ENCODE measurements at regions not wholly inside any gene's neighbourhood (a gene's known extent, or its start where the extent isn't known, plus 50 kb on each side); places are given as distances from the start of the nearest gene placed in this dataset.
"Not testable (repeated sequence)": the region's sequence is repeated elsewhere in the genome, so short reads cannot be mapped to it uniquely, and the experiment has no call there.

DNA sequence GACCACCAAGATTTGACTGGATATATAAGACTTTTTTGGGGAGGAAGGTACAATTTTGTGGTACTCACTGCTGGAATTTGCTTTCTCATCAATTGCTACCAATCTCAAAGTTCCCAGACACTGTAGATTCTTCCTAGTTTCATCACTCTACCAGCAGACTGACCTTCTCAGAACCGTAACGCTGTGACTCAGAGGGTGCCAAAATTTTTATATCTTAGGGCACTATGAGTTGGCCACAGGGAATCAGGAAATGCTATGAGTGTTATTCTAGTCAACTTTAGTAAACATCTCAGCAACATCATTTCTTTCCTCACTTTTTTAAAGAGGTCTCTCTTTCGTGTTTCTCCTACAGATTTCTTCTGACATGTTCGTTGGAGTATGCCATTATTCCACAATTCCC is 499.0 kb downstream of the TMX3 start:
- DNase-seq: no peak

- no peak for DNase-seq
Measured at GRCh38 chr18:68186039-68186438, 528.9 kb downstream of the TMX3 start.

GRCh38 chr18:68181956-68182355 is 533.0 kb downstream of the TMX3 start:
- no peak for DNase-seq

DNA sequence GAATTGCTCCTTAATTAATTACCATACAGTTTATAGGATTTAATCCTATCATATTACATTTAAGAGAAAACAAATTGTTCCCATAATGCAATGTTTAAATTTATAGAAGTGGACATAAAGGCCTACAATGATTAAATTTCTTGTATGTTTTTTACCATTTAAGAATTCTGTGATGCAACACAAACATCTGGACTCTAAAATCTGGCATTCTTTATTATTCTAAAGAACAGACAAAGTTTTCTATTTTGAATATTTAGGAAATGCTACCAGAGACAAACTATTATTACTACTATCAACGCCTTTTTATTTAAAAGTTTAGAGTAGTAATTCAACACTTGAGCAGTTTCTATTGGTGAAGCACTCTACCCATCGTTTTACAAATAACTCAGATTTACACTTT is 535.1 kb downstream of the TMX3 start:
- DNase-seq: no peak

DNA sequence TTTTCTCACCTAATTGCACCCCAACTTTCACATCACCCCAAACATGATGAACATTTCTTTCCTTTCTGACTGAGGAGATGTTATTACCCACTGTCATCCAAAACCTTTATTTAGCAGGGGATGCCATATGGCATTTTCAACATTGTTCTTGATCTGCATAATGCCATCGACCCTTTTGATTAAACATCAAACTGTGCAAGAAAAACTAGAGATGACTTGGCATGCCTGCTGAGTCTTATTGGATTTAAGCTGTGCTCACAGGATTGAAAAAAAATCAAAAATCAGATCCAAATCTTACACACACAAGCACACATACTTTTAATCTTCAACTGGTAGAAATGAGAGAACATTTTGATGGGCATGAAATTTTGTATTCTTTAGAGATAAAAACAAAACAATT is 536.0 kb downstream of the TMX3 start:
- DNase-seq: no peak

DNA sequence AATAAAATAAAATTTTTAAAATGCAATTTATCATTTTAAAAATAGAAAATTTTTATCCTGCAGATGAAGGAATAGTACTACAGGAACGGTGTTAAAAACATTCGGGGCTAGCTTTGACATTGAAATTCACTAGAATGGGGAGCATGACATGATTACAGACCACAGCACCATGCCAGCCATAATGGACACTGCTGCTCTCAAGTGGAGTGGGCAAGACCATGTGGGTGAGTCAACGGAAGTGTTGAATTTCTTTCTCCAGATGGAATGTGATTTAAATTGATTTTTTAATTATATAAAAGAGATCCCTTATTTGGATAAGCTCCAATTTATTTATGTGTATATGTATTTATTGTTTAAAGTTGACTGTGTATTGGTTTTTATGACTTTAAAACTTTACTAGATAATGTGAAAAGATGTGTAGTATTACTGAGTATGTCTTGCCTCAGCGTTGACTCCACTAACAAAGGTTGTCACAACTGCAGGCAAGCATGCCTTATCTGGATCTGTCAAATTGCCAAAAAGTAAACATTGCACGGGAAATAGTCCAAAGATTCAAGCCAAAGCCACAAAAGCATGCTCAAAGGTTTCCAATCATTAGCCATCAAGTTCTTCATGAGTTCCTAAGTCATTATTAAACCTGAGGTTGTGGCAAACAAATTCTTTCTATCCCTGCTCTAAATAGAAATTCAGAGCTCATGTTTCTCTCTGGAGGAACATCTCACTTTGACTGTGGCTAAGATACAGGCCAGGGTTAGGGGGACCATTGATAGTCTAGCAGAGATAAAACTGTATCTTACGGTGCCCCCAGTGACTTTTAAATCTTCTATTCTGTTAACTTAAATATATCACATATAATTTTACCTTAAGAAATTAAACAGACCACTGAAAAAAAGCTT is 536.9 kb downstream of the TMX3 start:
- no peak for DNase-seq

DNA sequence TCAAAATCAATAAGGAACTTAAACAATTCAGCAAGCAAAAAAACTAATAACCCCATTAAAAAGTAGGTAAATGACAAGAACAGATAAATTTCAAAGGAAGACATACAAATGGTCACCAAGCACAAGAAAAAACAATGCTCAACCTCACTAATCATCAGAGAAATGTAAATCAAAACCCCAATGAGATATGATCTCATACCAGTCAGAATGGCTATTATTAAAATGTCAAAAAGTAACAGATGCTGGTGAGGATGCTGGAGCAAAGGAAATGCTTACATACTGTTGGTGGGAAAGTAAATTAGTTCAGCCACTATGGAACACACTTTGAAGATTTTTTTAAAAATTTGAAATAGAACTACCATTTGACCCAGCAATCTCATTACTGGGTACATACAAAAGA is 538.0 kb downstream of the TMX3 start:
- no peak for DNase-seq

DNA sequence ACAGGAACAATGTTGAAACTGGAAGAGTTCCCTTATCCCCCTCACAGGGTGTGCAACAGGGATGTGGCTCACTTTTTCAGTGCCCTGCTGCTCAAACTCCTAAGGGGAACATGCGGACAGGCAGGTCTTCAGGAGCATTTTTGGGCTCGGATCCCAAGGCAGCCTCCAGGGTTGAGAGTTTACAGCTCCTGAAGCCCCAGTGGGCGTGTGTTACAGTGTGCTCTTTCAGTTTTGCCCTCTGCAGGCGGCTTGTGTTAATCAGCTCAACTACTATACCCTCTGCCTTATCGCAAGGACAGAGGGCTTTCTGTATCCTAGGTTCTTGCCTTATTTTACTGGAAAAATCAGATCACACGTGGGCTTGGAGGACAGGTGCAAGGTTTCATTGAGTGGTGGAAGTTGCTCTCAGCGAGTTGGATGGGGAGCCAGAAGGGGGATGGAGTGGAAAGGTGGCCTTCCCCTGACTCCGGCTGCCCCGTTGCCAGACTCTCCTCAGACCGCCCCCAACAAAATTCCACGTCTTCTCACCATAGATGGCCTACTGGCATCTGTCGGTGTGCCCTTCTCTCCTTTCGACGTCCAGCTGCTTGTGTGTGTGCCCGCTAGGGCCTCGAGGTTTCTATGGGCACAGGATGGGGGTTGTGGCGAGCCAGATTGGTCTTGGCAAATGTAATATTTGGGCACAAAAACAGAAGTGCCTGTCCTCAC is 541.9 kb downstream of the TMX3 start:
- DNase-seq: no peak

DNA sequence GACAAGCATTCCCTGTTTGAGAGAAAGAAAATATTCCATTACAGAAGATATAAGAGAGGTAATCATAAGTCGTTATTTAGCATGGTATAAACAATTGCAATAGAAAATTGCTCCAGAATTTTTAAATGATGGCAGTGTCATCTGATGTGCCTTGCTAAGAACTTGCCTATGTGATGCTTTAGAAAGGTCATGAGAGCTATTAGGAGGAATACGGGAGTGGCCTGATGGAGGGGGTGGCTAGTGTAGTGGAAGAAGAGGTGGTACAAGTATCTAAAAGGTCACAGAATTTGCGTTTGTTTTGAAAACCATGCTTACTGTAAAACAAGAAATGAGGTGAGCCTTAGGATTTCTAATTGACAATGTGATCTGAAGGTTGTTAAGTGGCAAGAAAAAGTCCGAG is 550.0 kb downstream of the TMX3 start:
- DNase-seq: no peak

DNA sequence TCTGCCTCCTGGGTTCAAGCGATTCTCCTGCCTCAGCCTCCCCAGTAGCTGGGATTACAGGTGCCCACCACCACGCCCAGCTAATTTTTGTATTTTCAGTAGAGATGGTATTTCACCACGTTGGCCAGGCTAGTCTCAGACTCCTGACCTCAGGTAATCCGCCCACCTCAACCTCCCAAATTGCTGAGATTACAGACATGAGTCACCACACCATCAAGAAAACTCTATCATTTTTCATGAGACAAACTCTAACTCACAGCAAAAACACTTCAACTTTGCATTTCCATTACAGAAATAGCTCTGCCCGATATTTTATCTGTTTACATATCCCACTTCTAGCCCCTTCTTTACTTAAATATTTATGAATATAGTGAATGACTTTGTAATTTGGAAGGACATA is 561.1 kb downstream of the TMX3 start:
- DNase-seq: not testable (repeated sequence)

DNA sequence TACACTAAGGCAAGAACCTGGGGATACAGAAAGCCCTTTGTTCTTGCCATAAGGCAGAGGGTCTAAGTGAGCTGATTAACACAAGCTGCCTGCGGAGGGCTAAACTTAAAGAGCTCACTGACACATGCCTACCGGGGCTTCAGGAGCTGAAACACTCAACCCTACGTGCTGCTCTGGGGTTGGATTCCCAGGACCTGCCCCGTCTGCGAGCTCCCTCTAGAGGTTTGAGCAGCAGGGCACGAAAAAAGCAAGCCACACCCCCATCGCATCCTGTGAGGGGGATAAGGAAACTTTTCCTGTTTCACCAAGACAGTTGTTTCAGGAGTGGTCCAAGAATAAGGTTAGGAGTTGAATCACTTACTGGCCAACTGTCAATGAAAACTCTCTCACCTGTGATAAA is 562.1 kb downstream of the TMX3 start:
- no peak for DNase-seq

DNA sequence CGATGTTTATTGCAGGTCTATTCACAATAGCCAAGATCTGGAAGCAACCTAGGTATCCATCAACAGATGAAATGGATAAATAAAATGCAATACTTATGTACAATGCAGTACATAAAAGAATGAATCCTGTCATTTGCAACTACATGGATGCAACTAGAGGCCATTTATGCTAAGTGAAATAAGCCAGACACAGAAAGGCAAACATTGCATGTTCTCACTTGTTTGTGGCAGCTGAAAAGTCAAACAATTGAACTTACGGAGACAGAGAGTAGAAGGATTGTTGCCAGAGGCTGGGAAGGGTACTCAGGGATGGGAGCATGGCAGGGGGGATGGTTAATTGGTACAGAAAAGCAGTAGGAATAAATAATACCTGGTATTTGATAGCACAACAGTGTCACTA is 563.9 kb downstream of the TMX3 start:
- no peak for DNase-seq

- DNase-seq: no peak
Measured at GRCh38 chr18:68148863-68149262, 566.0 kb downstream of the TMX3 start.

- DNase-seq: no peak
Measured at GRCh38 chr18:68147728-68148127, 567.2 kb downstream of the TMX3 start.

GRCh38 chr18:68121826-68122225 is 593.1 kb downstream of the TMX3 start:
- DNase-seq: no peak

DNA sequence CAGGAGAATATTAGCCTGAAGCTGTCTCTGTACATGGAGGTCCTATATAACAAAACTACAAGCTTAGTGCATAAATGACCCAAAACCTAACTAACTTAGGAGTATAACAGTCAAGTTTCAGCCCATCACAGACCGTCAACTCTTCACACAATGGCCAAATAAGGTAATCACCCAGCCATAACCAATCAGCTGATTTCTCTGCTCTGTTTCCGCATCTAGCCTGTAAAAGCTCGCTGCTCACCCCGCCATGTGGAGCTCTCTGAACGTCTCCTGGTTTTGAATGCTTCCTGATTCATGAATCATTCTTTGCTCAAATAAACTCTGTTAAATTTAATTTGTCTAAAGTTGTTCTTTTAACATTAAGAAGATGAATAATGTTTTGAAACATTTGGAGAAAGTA is 593.6 kb downstream of the TMX3 start:
- no peak for DNase-seq

DNA sequence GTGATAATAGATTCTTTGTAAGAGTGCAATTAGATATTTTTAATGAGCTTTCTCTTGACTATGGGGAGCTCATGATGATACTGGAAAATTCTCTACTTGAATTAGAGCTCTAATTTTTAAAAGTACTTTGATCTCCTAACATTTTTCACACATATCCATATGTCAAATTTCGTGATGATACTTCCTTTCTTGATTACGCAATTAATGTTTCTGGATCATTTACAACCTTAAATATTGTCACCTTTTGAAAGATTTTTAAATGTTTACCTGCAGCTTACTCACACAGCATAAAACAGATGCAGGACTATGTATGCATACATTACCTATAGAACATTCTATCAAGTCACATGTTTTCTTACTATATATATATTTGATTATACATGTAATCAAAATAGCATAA is 598.5 kb upstream of the DSEL start:
- no peak for DNase-seq

- DNase-seq: no peak
Measured at GRCh38 chr18:68104036-68104435, 587.5 kb upstream of the DSEL start.

DNA sequence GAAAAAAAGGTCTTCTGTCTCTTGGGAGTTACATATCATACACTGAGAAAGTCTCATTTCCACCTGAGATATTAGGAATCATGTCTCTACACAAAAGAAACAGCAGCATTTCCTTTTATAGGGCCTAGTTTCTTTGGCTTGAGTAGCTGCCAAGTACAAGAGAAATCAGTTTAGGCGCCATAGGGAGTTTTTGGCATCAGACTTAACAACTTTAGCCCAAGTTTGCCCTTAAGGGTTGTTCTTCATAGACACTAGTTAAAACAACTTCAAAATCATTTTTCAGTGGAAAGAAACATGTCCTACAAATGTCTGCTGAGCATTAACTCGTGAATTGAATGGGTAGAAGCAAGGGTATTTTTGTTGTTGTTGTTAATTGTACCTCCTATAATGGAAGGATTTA is 587.0 kb upstream of the DSEL start:
- no peak for DNase-seq

DNA sequence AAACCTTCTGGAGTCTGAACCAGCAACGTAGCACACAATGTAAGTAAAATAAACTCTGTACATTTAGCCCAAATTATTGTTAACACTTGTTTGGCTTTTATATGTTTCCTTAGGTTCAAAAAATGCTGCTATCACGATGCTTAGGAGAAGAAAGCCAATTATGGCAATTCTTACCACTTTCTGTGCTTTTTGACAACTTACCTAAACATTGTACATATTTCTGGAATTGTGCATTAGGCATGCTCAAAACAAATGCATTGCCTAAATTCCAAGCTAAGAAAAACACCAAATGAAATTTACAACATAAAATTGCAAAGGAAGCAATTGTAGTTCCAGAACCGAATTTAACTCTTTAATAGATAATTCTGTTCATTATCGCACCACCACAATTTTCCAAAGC is 585.6 kb upstream of the DSEL start:
- DNase-seq: no peak

GRCh38 chr18:68098655-68099054 is 582.1 kb upstream of the DSEL start:
- no peak for DNase-seq

DNA sequence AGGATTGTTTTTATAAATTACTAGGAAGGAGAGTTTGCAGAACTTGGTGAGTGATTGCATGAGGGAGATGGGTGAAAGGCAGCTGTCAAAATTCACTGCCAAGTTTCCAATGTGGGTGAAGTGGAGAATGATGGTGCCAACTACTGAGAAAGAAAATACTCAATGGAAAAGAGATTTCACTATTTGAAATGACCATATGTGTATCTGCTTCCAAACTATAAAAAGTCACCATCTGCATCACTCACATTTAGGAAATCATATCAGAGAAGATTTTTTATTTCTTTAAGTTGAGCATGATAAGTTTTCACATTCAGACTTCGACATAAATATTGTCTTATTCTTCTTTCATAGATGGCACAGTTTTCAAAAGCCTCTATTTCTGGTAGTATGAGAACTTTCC is 570.0 kb upstream of the DSEL start:
- DNase-seq: no peak

DNA sequence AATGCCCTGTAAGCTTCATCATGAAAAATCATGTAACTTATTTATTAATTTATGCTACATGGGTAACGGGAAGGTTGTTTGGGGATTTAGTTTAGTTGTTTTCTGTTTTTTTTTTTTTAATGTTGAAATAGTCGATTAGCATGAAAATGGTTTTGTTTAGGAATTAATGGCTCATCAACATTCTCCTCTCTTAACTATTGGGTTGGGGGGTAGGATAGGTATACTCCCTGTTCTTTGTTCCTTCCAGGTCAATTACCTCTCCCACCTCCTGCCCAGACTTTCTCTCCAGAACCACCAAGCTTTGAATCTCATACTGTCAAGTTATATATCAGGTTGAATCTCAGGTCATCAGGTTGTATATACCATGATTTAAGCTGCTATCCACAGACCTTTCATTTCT is 568.7 kb upstream of the DSEL start:
- DNase-seq: no peak

GRCh38 chr18:68083776-68084175 is 567.3 kb upstream of the DSEL start:
- DNase-seq: no peak

- no peak for DNase-seq
Measured at GRCh38 chr18:68083131-68083530, 566.6 kb upstream of the DSEL start.
